ENCODE measurements at regions not wholly inside any gene's neighbourhood (a gene's known extent, or its start where the extent isn't known, plus 50 kb on each side); places are given as distances from the start of the nearest gene placed in this dataset.
A peak's percentile ranks its signal among the peaks of the same experiment; 100 is the strongest.

DNA sequence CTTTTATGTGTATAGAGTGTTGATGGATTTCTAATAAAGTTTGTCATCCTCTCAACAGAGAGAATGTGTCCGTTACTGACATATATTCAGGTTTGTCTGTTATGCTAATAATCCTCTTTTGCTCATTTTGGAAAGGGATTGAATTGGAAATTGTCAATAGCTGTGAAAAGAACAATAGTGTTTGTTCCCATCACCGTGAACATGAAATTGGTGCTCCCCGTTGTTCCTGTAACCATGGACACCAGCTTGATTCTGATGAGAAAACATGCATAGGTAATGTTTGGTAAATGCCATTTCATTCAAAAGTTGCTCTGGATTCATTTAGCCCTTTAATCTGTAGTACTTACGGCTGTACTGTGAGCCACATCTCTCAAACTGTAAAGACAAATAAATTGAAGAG is 707.0 kb upstream of the GOLIM4 start:
- in situ Hi-C loops (cut with MboI; ENCODE audit: low sequenced_read_pairs) = no loop called here
- intact Hi-C loops (cut with micrococcal nuclease) = no loop called here

More for the DNA sequence above, 707.0 kb upstream of the GOLIM4 start:
- ChIA-PET CTCF (interaction anchor here (0.8 kb wide), 1 partner anchor 62 kb away, joined by 3 read pairs; no protein-coding TSS in a partner anchor), POLR2A (ENCODE audit: unreplicated experiment) (no interaction called here)
- H2AK9ac ChIP-seq (replicated peaks; ENCODE audit: low read depth, low read length, poor library complexity) = no peak overlapping the region
- TF ChIP-seq CHD1 (IDR thresholded peaks at IDR 0.05; ENCODE audit: low read depth, low read length) = no peak
- TF ChIP-seq MAZ (IDR thresholded peaks at IDR 0.05; ENCODE audit: borderline replicate concordance, low read depth, low read length) = no peak
- TF ChIP-seq, protein P1, sequence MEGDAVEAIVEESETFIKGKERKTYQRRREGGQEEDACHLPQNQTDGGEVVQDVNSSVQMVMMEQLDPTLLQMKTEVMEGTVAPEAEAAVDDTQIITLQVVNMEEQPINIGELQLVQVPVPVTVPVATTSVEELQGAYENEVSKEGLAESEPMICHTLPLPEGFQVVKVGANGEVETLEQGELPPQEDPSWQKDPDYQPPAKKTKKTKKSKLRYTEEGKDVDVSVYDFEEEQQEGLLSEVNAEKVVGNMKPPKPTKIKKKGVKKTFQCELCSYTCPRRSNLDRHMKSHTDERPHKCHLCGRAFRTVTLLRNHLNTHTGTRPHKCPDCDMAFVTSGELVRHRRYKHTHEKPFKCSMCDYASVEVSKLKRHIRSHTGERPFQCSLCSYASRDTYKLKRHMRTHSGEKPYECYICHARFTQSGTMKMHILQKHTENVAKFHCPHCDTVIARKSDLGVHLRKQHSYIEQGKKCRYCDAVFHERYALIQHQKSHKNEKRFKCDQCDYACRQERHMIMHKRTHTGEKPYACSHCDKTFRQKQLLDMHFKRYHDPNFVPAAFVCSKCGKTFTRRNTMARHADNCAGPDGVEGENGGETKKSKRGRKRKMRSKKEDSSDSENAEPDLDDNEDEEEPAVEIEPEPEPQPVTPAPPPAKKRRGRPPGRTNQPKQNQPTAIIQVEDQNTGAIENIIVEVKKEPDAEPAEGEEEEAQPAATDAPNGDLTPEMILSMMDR (conservative IDR thresholded peaks at IDR 0.05; ENCODE audit: low read depth, low read length) = no peak
- no peak for TF ChIP-seq MAFK (IDR thresholded peaks at IDR 0.05; ENCODE audit: low read depth, low read length)
- TF ChIP-seq RFX5 (IDR thresholded peaks at IDR 0.05; ENCODE audit: low read depth, low read length) = no peak
- no peak for TF ChIP-seq SMC3 (IDR thresholded peaks at IDR 0.05; ENCODE audit: low read depth, low read length)
- TF ChIP-seq POLR2A (IDR thresholded peaks at IDR 0.05; ENCODE audit: low read depth, low read length) = no peak
- no peak for TF ChIP-seq BHLHE40 (IDR thresholded peaks at IDR 0.05; ENCODE audit: low read depth, low read length)
- no peak for TF ChIP-seq FOS (IDR thresholded peaks at IDR 0.05; ENCODE audit: low read depth, low read length)
- no peak for TF ChIP-seq NFE2L2 (IDR thresholded peaks at IDR 0.05; ENCODE audit: low read depth, low read length)
- TF ChIP-seq RCOR1 (IDR thresholded peaks at IDR 0.05; ENCODE audit: insufficient replicate concordance, low read length) = no peak
- TF ChIP-seq, protein P2, sequence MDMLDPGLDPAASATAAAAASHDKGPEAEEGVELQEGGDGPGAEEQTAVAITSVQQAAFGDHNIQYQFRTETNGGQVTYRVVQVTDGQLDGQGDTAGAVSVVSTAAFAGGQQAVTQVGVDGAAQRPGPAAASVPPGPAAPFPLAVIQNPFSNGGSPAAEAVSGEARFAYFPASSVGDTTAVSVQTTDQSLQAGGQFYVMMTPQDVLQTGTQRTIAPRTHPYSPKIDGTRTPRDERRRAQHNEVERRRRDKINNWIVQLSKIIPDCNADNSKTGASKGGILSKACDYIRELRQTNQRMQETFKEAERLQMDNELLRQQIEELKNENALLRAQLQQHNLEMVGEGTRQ (IDR thresholded peaks at IDR 0.05; ENCODE audit: low read depth, low read length) = no peak
- no peak for TF ChIP-seq CEBPB (IDR thresholded peaks at IDR 0.05; ENCODE audit: low read depth, low read length)
- TF ChIP-seq ELK1 (IDR thresholded peaks at IDR 0.05; ENCODE audit: borderline replicate concordance, low read depth, low read length) = no peak
- TF ChIP-seq MXI1 (IDR thresholded peaks at IDR 0.05; ENCODE audit: borderline replicate concordance, low read depth, low read length) = no peak
- no peak overlapping the region for H3K4me2 ChIP-seq (ENCODE audit: low read depth, low read length)
- no peak for ATAC-seq (ENCODE audit: low read depth)
- no TSS peak for BruUV-seq (replicated peaks)
- H2BK5ac ChIP-seq (ENCODE audit: low read depth, low read length, poor library complexity, severe bottlenecking) = peak overlapping the region; percentile 68
- peak overlapping the region; percentile 95; the same call in 1 of the 2 replicates for H2AK5ac ChIP-seq (ENCODE audit: low read depth, low read length)
- peak overlapping the region; percentile 44; the same call in 1 of the 2 replicates for H3K14ac ChIP-seq (replicated peaks; ENCODE audit: low read depth, low read length)
- dilution Hi-C loops (cut with HindIII; ENCODE audit: low sequenced_read_pairs, unreplicated experiment) = no loop called here
- H3K9me3 ChIP-seq (ENCODE audit: control insufficient read depth, insufficient read depth, low read length) = no peaks in the 10 kb centered on the region
- 100% methylated on average over 1 of the region's 4 CpGs; no CpG with 5 or more reads in 1 of the 2 experiments for WGBS, 2 experiments (ENCODE audit: extremely low coverage in 2 of 2, insufficient read length in 1 of 2)
- H3K4me1 ChIP-seq (ENCODE audit: control insufficient read depth, insufficient read depth, low read length) = peaks cover 13% of the 10 kb centered on the region
- no peak overlapping the region for H3K9ac ChIP-seq (ENCODE audit: low read depth, low read length)
- no peak overlapping the region for H3K56ac ChIP-seq (ENCODE audit: extremely low read depth, insufficient read depth, low read length)
- H4K91ac ChIP-seq (ENCODE audit: insufficient read depth, low read depth, low read length) = peak overlapping the region; percentile 77; the same call in 1 of the 2 replicates
- peak overlapping the region; percentile 84 for H3K4ac ChIP-seq (ENCODE audit: low read depth, low read length)
- H2BK20ac ChIP-seq (ENCODE audit: low read depth, low read length) = peak overlapping the region; percentile 98
- H3K27ac ChIP-seq (ENCODE audit: insufficient read depth, low read length) = no peak overlapping the region
- no peaks in the 10 kb centered on the region for H4K20me1 ChIP-seq (ENCODE audit: insufficient read depth, low read length)
- no peaks in the 10 kb centered on the region for H3K79me1 ChIP-seq (ENCODE audit: low read depth in 1 of 2, low read length in 2 of 2)
- H3K36me3 ChIP-seq (ENCODE audit: control insufficient read depth, insufficient read depth, low read length) = no peaks in the 10 kb centered on the region
- H3K27me3 ChIP-seq (ENCODE audit: control insufficient read depth, insufficient read depth, low read length) = no peaks in the 10 kb centered on the region
- H3K4me3 ChIP-seq (ENCODE audit: insufficient read depth, low read depth, low read length) = no peak overlapping the region
- H2BK120ac ChIP-seq (ENCODE audit: low read depth, low read length) = peak overlapping the region; percentile 95
- H2AFZ ChIP-seq (replicated peaks; ENCODE audit: low read length, poor library complexity) = no peak overlapping the region
- peak overlapping the region in 1 of 2 experiments; percentile 54; a peak in 2 of 4 replicates for H4K8ac ChIP-seq (ENCODE audit: low read depth in 2 of 2, low read length in 2 of 2)
- H3K23ac ChIP-seq (ENCODE audit: low read depth, low read length) = 0 out of 2 replicates have a peak overlapping the region, but pooled peaks have one; percentile 21
- H3K9me1 ChIP-seq (ENCODE audit: insufficient read depth, low read length) = peaks cover 8% of the 10 kb centered on the region
- H3K18ac ChIP-seq (ENCODE audit: low read depth, low read length) = peak overlapping the region; percentile 86; the same call in 1 of the 2 replicates
- DNase-seq = no peak
- H4K5ac ChIP-seq (ENCODE audit: low read depth, low read length) = peak overlapping the region; percentile 77; the same call in 1 of the 2 replicates
- peak overlapping the region; percentile 76; the same call in 2 of the 3 replicates for H2BK15ac ChIP-seq (ENCODE audit: low read depth, low read length)
